ENCODE measurements at regions not wholly inside any gene's neighbourhood (a gene's known extent, or its start where the extent isn't known, plus 50 kb on each side); places are given as distances from the start of the nearest gene placed in this dataset. TPM values are rescaled to one million over a fixed set of nuclear protein-coding genes. Genes with fewer than 3 reads are reported as not detected.

DNA sequence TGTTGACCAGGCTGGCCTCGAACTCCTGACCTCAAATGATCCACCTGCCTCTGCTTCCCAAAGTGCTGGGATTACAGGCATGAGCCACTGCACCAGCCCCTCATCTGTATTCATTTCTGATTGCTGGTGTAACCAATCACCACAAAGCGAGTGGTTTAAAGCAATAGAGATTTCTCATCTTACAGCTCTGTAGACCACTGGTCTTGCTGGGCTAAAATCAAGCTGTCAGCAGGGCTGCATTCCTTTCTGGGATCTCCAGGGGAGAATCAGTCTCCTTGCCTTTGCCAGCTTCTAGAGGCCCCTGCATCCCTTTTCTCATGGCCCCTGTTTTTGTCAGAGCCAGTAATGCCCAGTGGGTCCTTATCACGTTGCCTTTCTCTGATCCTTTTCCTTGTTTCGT is 49.9 kb upstream of the PMEPA1 start:
- H3K27me3 ChIP-seq (ENCODE audit: control insufficient read depth in 2 of 2, insufficient read depth in 2 of 2, low read length in 2 of 2): peaks cover 10 to 21% of the 10 kb centered on the region in 2 experiments
- TF ChIP-seq POLR2AphosphoS5 (IDR thresholded peaks at IDR 0.05; ENCODE audit: insufficient read depth, low read depth, low read length): no peak
- TF ChIP-seq, protein P1, sequence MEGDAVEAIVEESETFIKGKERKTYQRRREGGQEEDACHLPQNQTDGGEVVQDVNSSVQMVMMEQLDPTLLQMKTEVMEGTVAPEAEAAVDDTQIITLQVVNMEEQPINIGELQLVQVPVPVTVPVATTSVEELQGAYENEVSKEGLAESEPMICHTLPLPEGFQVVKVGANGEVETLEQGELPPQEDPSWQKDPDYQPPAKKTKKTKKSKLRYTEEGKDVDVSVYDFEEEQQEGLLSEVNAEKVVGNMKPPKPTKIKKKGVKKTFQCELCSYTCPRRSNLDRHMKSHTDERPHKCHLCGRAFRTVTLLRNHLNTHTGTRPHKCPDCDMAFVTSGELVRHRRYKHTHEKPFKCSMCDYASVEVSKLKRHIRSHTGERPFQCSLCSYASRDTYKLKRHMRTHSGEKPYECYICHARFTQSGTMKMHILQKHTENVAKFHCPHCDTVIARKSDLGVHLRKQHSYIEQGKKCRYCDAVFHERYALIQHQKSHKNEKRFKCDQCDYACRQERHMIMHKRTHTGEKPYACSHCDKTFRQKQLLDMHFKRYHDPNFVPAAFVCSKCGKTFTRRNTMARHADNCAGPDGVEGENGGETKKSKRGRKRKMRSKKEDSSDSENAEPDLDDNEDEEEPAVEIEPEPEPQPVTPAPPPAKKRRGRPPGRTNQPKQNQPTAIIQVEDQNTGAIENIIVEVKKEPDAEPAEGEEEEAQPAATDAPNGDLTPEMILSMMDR (IDR thresholded peaks at IDR 0.05; ENCODE audit: extremely low read depth in 1 of 2, insufficient read depth in 1 of 2, low read depth in 1 of 2, low read length in 2 of 2): no peak
- dilution Hi-C loops (cut with MboI; ENCODE audit: extremely low pct_ligation_motif_present, low sequenced_read_pairs): no loop called here
- no TSS peak for BruUV-seq (replicated peaks)
- ChIA-PET POLR2A (no interaction called here), CTCF (interaction anchor here (1.2 kb wide), 1 partner anchor 14 kb away, joined by 3 read pairs; no protein-coding TSS in a partner anchor)
- H3K4me1 ChIP-seq (ENCODE audit: control insufficient read depth, extremely low read depth, insufficient read depth, low read length): no peaks in the 10 kb centered on the region
- intact Hi-C loops (cut with micrococcal nuclease): no loop called here
- no peaks in the 10 kb centered on the region for H4K20me1 ChIP-seq (replicated peaks; ENCODE audit: control insufficient read depth, extremely low read depth, insufficient read depth, low read length)
- H3K9me1 ChIP-seq (replicated peaks; ENCODE audit: control insufficient read depth, extremely low read depth, insufficient read depth, low read length): no peaks in the 10 kb centered on the region
- H3K9ac ChIP-seq (replicated peaks; ENCODE audit: extremely low read depth, insufficient read depth, low read length): no peak overlapping the region
- H3K36me3 ChIP-seq (ENCODE audit: control insufficient read depth in 2 of 2, extremely low read depth in 1 of 2, insufficient read depth in 2 of 2, low read length in 2 of 2): no peaks in the 10 kb centered on the region
- DNase-seq (ENCODE audit: low read depth, low spot score): no peak
- no peak overlapping the region for H2AFZ ChIP-seq (ENCODE audit: low read depth, low read length)
- H3K27ac ChIP-seq (ENCODE audit: insufficient read depth, low read depth, low read length): no peak overlapping the region
- FAIRE-seq: no peak
- H3K79me2 ChIP-seq (ENCODE audit: control insufficient read depth, insufficient read depth, low read length): no peaks in the 10 kb centered on the region
- H3K4me3 ChIP-seq (replicated peaks in 1 of 3; ENCODE audit: insufficient read depth in 1 of 3, low read depth in 1 of 3, low read length in 3 of 3): no peak overlapping the region
- peaks cover 2% of the 10 kb centered on the region for H3K9me3 ChIP-seq (replicated peaks; ENCODE audit: control insufficient read depth, insufficient read depth, low read length)
- no peak overlapping the region for H3K4me2 ChIP-seq (ENCODE audit: insufficient read depth, low read length)

MicroRNAs in the stretch of these regions (microRNA counts, 767-probe panel; counts per million panel counts)
- 723 counts per million, percentile 96 among the panel's probes with 10 or more counts for microRNA hsa-miR-4532

Small RNAs in the stretch of these regions (microRNA-seq; reads per million reads assigned to microRNA genes)
- gene MIR4532 (ENCODE audit: borderline number of aligned reads, borderline replicate concordance): not detected

Small RNAs in the stretch of these regions (small RNA-seq; reads per million reads assigned to genes)
- not detected for gene MIR4532 (ENCODE audit: insufficient read depth, insufficient read length, low read depth, low replicate concordance)
